Effector memory CD4-positive, alpha-beta T cell (primary cell): ENCODE measurements at regions not wholly inside any gene's neighbourhood (a gene's known extent, or its start where the extent isn't known, plus 50 kb on each side); places are given as distances from the start of the nearest gene placed in this dataset.

Source experiments
- DNase-seq, 3 donors: peaks; one replicate each; pipeline ENCODE4 v3.0.0-alpha.2; 2020
- H3K27ac ChIP-seq: 2 replicates; pipeline ENCODE4 v1.7.0; 2013; ENCODE audit warnings: mild to moderate bottlenecking, low read length, moderate library complexity; ENCODE audit not compliant: insufficient read depth, poor library complexity, severe bottlenecking
- H3K27me3 ChIP-seq: replicated peaks from 2 replicates; pipeline ENCODE4 v1.7.0; 2013; ENCODE audit warnings: mild to moderate bottlenecking, low read length; ENCODE audit not compliant: insufficient read depth, control insufficient read depth, poor library complexity, severe bottlenecking
- H3K36me3 ChIP-seq: 2 replicates; pipeline ENCODE4 v1.7.0; 2013; ENCODE audit warnings: mild to moderate bottlenecking, low read length, moderate library complexity; ENCODE audit not compliant: control insufficient read depth, insufficient read depth
- H3K4me1 ChIP-seq: 2 replicates; pipeline ENCODE4 v1.7.0; 2013; ENCODE audit warnings: low read length, mild to moderate bottlenecking; ENCODE audit not compliant: control insufficient read depth, insufficient read depth, poor library complexity, severe bottlenecking
- H3K4me3 ChIP-seq: 2 replicates; pipeline ENCODE4 v1.7.0; 2013; ENCODE audit warnings: low read length, low read depth, mild to moderate bottlenecking; ENCODE audit not compliant: insufficient read depth, poor library complexity, severe bottlenecking
- H3K9me3 ChIP-seq: 2 replicates; pipeline ENCODE4 v1.7.0; 2013; ENCODE audit warnings: mild to moderate bottlenecking, low read length, moderate library complexity; ENCODE audit not compliant: control insufficient read depth

GRCh38 chr15:70291305-70292075 is 193.8 kb upstream of the TLE3 start:
- Histone ChIP-seq H3K27ac (no peak overlapping the region), H3K36me3 (no peaks in the 10 kb centered on the region), H3K9me3 (no peaks in the 10 kb centered on the region), H3K4me3 (no peak overlapping the region), H3K4me1 (no peaks in the 10 kb centered on the region), H3K27me3 (no peaks in the 10 kb centered on the region)
- DNase-seq = no peak

- Histone ChIP-seq H3K27ac (no peak overlapping the region), H3K36me3 (no peaks in the 10 kb centered on the region), H3K4me3 (no peak overlapping the region), H3K9me3 (no peaks in the 10 kb centered on the region), H3K4me1 (no peaks in the 10 kb centered on the region), H3K27me3 (no peaks in the 10 kb centered on the region)
- no peak for DNase-seq
Observed at GRCh38 chr15:70290708-70291107, 193.0 kb upstream of the TLE3 start.

GRCh38 chr15:70289191-70289955 is 191.7 kb upstream of the TLE3 start:
- H3K36me3 ChIP-seq = no peaks in the 10 kb centered on the region
- no peaks in the 10 kb centered on the region for H3K4me1 ChIP-seq
- H3K4me3 ChIP-seq = no peak overlapping the region
- DNase-seq = no peak
- H3K9me3 ChIP-seq = no peaks in the 10 kb centered on the region
- no peak overlapping the region for H3K27ac ChIP-seq
- H3K27me3 ChIP-seq = no peaks in the 10 kb centered on the region

GRCh38 chr15:70286113-70286806 is 188.5 kb upstream of the TLE3 start:
- no peak overlapping the region for H3K4me3 ChIP-seq
- no peaks in the 10 kb centered on the region for H3K36me3 ChIP-seq
- no peaks in the 10 kb centered on the region for H3K4me1 ChIP-seq
- DNase-seq = no peak
- H3K9me3 ChIP-seq = no peaks in the 10 kb centered on the region
- no peaks in the 10 kb centered on the region for H3K27me3 ChIP-seq
- H3K27ac ChIP-seq = no peak overlapping the region

GRCh38 chr15:70284438-70285214 is 186.9 kb upstream of the TLE3 start:
- Histone ChIP-seq H3K36me3 (no peaks in the 10 kb centered on the region), H3K27me3 (no peaks in the 10 kb centered on the region), H3K4me1 (no peaks in the 10 kb centered on the region), H3K27ac (no peak overlapping the region), H3K9me3 (no peaks in the 10 kb centered on the region), H3K4me3 (no peak overlapping the region)
- no peak for DNase-seq

- no peaks in the 10 kb centered on the region for H3K27me3 ChIP-seq
- H3K4me1 ChIP-seq = no peaks in the 10 kb centered on the region
- no peak overlapping the region for H3K4me3 ChIP-seq
- no peaks in the 10 kb centered on the region for H3K36me3 ChIP-seq
- DNase-seq = no peak
- no peaks in the 10 kb centered on the region for H3K9me3 ChIP-seq
- no peak overlapping the region for H3K27ac ChIP-seq
Observed at GRCh38 chr15:70283511-70283910, 185.8 kb upstream of the TLE3 start.

- Histone ChIP-seq H3K27ac (no peak overlapping the region), H3K4me3 (no peak overlapping the region), H3K36me3 (no peaks in the 10 kb centered on the region), H3K4me1 (no peaks in the 10 kb centered on the region), H3K27me3 (no peaks in the 10 kb centered on the region), H3K9me3 (no peaks in the 10 kb centered on the region)
- no peak for DNase-seq
Observed at GRCh38 chr15:70281811-70282307, 184.1 kb upstream of the TLE3 start.

- H3K36me3 ChIP-seq = no peaks in the 10 kb centered on the region
- H3K9me3 ChIP-seq = no peaks in the 10 kb centered on the region
- H3K27me3 ChIP-seq = no peaks in the 10 kb centered on the region
- no peak for DNase-seq
- H3K4me3 ChIP-seq = no peak overlapping the region
- no peaks in the 10 kb centered on the region for H3K4me1 ChIP-seq
- no peak overlapping the region for H3K27ac ChIP-seq
Observed at GRCh38 chr15:70281261-70281810, 183.6 kb upstream of the TLE3 start.

GRCh38 chr15:70280781-70281180 is 183.1 kb upstream of the TLE3 start:
- no peaks in the 10 kb centered on the region for H3K9me3 ChIP-seq
- H3K4me3 ChIP-seq = no peak overlapping the region
- no peaks in the 10 kb centered on the region for H3K27me3 ChIP-seq
- H3K4me1 ChIP-seq = no peaks in the 10 kb centered on the region
- H3K36me3 ChIP-seq = no peaks in the 10 kb centered on the region
- H3K27ac ChIP-seq = no peak overlapping the region
- DNase-seq = no peak
